ENCODE measurements at regions not wholly inside any gene's neighbourhood (a gene's known extent, or its start where the extent isn't known, plus 50 kb on each side); places are given as distances from the start of the nearest gene placed in this dataset.

- DNase-seq (ENCODE audit: extremely low spot score, unreplicated experiment): no peak
- Mint-ChIP-seq H3K27me3 (ENCODE audit: unreplicated experiment) (no peaks in the 10 kb centered on the region), H3K36me3 (ENCODE audit: unreplicated experiment) (no peaks in the 10 kb centered on the region), H3K9me3 (ENCODE audit: unreplicated experiment) (no peaks in the 10 kb centered on the region), H3K27ac (ENCODE audit: unreplicated experiment) (no peak overlapping the region), H3K4me3 (ENCODE audit: unreplicated experiment) (no peak overlapping the region), H3K4me1 (ENCODE audit: unreplicated experiment) (no peaks in the 10 kb centered on the region)
- no peak for TF ChIP-seq CTCF (IDR thresholded peaks at IDR 0.05)
These were observed 781.9 kb upstream of the GALNTL6 start for GRCh38 chr4:171031338-171031737.

GRCh38 chr4:171025776-171026175, 787.4 kb upstream of the GALNTL6 start:
- Mint-ChIP-seq H3K27ac (ENCODE audit: unreplicated experiment) (no peak overlapping the region), H3K9me3 (ENCODE audit: unreplicated experiment) (no peaks in the 10 kb centered on the region), H3K27me3 (ENCODE audit: unreplicated experiment) (no peaks in the 10 kb centered on the region), H3K36me3 (ENCODE audit: unreplicated experiment) (no peaks in the 10 kb centered on the region), H3K4me3 (ENCODE audit: unreplicated experiment) (no peak overlapping the region), H3K4me1 (ENCODE audit: unreplicated experiment) (no peaks in the 10 kb centered on the region)
- DNase-seq (ENCODE audit: extremely low spot score, unreplicated experiment): no peak
- no peak for TF ChIP-seq CTCF (IDR thresholded peaks at IDR 0.05)

- Mint-ChIP-seq H3K4me3 (ENCODE audit: unreplicated experiment) (no peak overlapping the region), H3K9me3 (ENCODE audit: unreplicated experiment) (no peaks in the 10 kb centered on the region), H3K4me1 (ENCODE audit: unreplicated experiment) (no peaks in the 10 kb centered on the region), H3K36me3 (ENCODE audit: unreplicated experiment) (no peaks in the 10 kb centered on the region), H3K27me3 (ENCODE audit: unreplicated experiment) (no peaks in the 10 kb centered on the region), H3K27ac (ENCODE audit: unreplicated experiment) (no peak overlapping the region)
- TF ChIP-seq CTCF (IDR thresholded peaks at IDR 0.05): no peak
- no peak for DNase-seq (ENCODE audit: extremely low spot score, unreplicated experiment)
These were observed 787.9 kb upstream of the GALNTL6 start for GRCh38 chr4:171025343-171025742.

- Mint-ChIP-seq H3K4me1 (ENCODE audit: unreplicated experiment) (no peaks in the 10 kb centered on the region), H3K36me3 (ENCODE audit: unreplicated experiment) (no peaks in the 10 kb centered on the region), H3K27me3 (ENCODE audit: unreplicated experiment) (no peaks in the 10 kb centered on the region), H3K4me3 (ENCODE audit: unreplicated experiment) (no peak overlapping the region), H3K9me3 (ENCODE audit: unreplicated experiment) (no peaks in the 10 kb centered on the region), H3K27ac (ENCODE audit: unreplicated experiment) (no peak overlapping the region)
- no peak for TF ChIP-seq CTCF (IDR thresholded peaks at IDR 0.05)
- no peak for DNase-seq (ENCODE audit: extremely low spot score, unreplicated experiment)
These were observed 788.4 kb upstream of the GALNTL6 start for GRCh38 chr4:171024720-171025303.

- H3K36me3 Mint-ChIP-seq (ENCODE audit: unreplicated experiment): no peaks in the 10 kb centered on the region
- DNase-seq (ENCODE audit: extremely low spot score, unreplicated experiment): no peak
- TF ChIP-seq CTCF (IDR thresholded peaks at IDR 0.05): no peak
- no peaks in the 10 kb centered on the region for H3K9me3 Mint-ChIP-seq (ENCODE audit: unreplicated experiment)
- H3K4me3 Mint-ChIP-seq (ENCODE audit: unreplicated experiment): no peak overlapping the region
- H3K27me3 Mint-ChIP-seq (ENCODE audit: unreplicated experiment): no peaks in the 10 kb centered on the region
- no peaks in the 10 kb centered on the region for H3K4me1 Mint-ChIP-seq (ENCODE audit: unreplicated experiment)
- H3K27ac Mint-ChIP-seq (ENCODE audit: unreplicated experiment): no peak overlapping the region
These were observed 790.4 kb upstream of the GALNTL6 start for GRCh38 chr4:171022824-171023230.
